IMR-90 (cell line): ENCODE measurements at regions not wholly inside any gene's neighbourhood (a gene's known extent, or its start where the extent isn't known, plus 50 kb on each side); places are given as distances from the start of the nearest gene placed in this dataset.

Experiments used
- CTCF ChIP-seq: conservative IDR thresholded peaks from 2 replicates; pipeline ENCODE4 v1.5.1; 2012; ENCODE audit warnings: mild to moderate bottlenecking, low read depth, low read length, improper control_type of control experiment
- MXI1 ChIP-seq: IDR thresholded peaks from 2 replicates; pipeline ENCODE4 v1.6.1; 2012; ENCODE audit warnings: low read depth, mild to moderate bottlenecking, low read length, moderate library complexity, borderline replicate concordance
- POLR2A ChIP-seq: IDR thresholded peaks from 2 replicates; pipeline ENCODE4 v1.6.1; 2012; ENCODE audit warnings: mild to moderate bottlenecking, low read depth, low read length
- RAD21 ChIP-seq: IDR thresholded peaks from 2 replicates; pipeline ENCODE4 v1.6.1; 2012; ENCODE audit warnings: low read length, improper control_type of control experiment
- RCOR1 ChIP-seq: IDR thresholded peaks from 2 replicates; pipeline ENCODE4 v1.6.1; 2012; ENCODE audit warnings: mild to moderate bottlenecking, low read length, improper control_type of control experiment; ENCODE audit not compliant: insufficient replicate concordance
- USF2 ChIP-seq: fragments of 150-350 bp; IDR thresholded peaks from 2 replicates; pipeline ENCODE4 v1.6.1; 2017; ENCODE audit warnings: mild to moderate bottlenecking, antibody characterized with exemption, low read length, low read depth

GRCh38 chr10:110445871-110446270 is 51.8 kb upstream of the DUSP5 start:
- TF ChIP-seq CTCF (no peak), MXI1 (no peak), POLR2A (no peak), RCOR1 (no peak), RAD21 (no peak), USF2 (no peak)
